ENCODE measurements at regions not wholly inside any gene's neighbourhood (a gene's known extent, or its start where the extent isn't known, plus 50 kb on each side); places are given as distances from the start of the nearest gene placed in this dataset.

GRCh38 chr15:39426552-39427532, 154.0 kb upstream of the THBS1 start:
- DNase-seq (ENCODE audit: low read depth in 3 of 3, low spot score in 2 of 3): no peak

DNA sequence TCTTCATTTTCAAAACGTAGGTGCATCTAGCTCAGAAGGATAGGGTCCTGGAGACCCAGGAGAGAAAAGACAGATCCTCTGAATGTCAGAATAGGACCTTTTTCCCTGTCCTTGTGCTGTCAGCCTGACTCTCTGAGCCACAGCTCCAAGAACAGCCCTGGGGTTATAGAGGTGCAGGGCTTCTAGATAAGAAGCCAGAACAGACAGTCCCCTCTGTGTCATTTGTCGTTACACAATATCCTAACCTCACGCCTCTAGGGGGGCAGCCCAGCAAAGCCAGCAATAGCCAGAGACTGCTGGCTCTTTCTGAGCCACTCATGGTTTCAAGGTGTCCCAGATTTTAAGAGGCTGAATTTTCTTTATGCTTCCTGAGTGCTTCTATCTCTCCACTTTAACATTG, 153.2 kb upstream of the THBS1 start:
- no peak for DNase-seq (ENCODE audit: low read depth in 3 of 3, low spot score in 2 of 3)

DNA sequence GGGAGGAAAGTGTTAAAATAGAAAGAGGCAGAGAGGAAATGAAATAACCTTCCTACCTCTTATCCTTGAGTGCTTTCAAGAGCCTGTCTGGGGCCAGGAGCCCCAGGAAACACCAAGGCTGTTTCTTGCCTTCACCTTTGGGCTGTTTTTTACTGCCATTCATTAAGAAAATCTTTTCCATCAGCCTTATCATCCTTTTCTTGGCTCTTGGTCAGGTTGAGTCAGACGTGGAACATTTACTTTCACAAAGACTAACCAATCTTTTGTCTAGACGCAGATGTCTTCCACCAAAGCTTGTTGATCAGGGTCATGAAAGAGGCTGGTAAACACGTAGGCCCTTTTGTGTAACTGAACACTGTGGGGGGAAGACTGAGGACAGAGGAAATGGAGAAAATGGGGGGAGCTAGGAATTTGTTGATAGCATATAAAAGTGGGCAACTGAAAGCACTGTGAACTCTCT, 151.0 kb upstream of the THBS1 start:
- DNase-seq (ENCODE audit: low read depth in 3 of 3, low spot score in 2 of 3): no peak

DNA sequence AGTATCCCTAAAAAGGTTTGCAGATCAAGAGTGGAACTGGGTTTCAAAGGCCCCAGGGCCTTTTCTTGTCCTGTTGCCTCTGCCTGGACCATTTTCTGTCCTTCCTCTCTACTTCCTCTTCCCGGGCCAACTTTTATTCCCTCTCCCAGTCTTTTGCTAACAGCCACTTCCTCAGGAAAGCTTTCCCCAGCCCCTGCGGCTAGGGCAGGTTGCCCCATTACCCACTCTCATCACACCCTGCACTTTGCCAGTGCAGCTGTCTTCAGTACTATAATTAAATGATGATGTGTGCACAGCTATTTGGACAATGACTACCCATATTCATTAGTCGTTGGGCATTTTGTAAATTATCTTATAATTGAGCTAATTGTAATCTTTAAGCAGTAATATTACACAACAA, 150.5 kb upstream of the THBS1 start:
- DNase-seq (ENCODE audit: low read depth in 3 of 3, low spot score in 2 of 3): no peak

- no peak for DNase-seq (ENCODE audit: low read depth in 3 of 3, low spot score in 2 of 3)
Measured at GRCh38 chr15:39431376-39431775, 149.5 kb upstream of the THBS1 start.

DNA sequence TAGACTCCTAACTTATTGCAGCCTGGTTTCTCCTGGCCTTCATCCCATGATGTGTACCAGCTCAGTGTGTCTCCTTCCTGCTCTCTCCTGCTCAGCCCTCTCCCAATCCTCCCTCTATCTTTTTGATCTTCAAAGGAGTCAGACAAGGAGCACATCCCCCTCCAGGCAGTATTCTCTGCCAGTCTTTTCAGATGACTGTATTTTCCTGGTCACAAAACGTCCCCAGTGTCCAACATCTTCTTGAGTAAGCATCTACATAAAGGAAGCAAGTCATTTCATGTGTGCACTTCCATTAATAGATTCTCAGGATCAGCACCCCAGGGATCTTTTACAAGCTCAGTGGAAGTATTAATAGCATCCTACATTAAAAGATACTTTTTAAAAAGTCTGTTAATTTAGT, 148.9 kb upstream of the THBS1 start:
- no peak for DNase-seq (ENCODE audit: low read depth in 3 of 3, low spot score in 2 of 3)

DNA sequence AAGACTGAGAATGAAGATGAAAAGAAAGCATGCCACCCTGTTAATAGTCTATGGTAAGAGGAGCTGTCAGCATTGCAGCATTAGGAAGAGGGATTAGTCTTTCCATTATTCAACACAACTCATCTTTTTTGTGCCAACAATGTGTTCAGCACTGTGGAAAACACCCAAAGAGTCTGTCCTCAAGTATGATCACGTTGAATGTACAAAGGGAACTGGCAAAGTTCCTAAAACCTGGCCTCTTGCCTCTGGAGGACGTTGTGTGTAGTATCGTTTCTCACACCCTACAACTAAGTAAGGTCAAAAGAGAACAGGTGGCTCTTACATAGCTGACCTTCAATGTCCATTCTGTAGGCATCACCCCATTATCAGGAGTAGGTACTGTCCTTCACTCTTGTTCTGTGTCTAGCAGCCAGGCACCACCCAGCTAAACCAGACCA, 147.9 kb upstream of the THBS1 start:
- DNase-seq (ENCODE audit: low read depth in 3 of 3, low spot score in 2 of 3): no peak

- no peak for DNase-seq (ENCODE audit: low read depth in 3 of 3, low spot score in 2 of 3)
Measured at GRCh38 chr15:39433376-39433775, 147.5 kb upstream of the THBS1 start.

GRCh38 chr15:39434163-39434562, 146.7 kb upstream of the THBS1 start:
- peak in 1 of 3 donors; percentile 54 for DNase-seq (ENCODE audit: low read depth in 3 of 3, low spot score in 2 of 3)

- DNase-seq (ENCODE audit: low read depth in 3 of 3, low spot score in 2 of 3): peak; percentile 58 to 72 (median 70)
Measured at GRCh38 chr15:39434751-39435238, 146.1 kb upstream of the THBS1 start.

- no peak for DNase-seq (ENCODE audit: low read depth in 3 of 3, low spot score in 2 of 3)
Measured at GRCh38 chr15:39435244-39435643, 145.6 kb upstream of the THBS1 start.

DNA sequence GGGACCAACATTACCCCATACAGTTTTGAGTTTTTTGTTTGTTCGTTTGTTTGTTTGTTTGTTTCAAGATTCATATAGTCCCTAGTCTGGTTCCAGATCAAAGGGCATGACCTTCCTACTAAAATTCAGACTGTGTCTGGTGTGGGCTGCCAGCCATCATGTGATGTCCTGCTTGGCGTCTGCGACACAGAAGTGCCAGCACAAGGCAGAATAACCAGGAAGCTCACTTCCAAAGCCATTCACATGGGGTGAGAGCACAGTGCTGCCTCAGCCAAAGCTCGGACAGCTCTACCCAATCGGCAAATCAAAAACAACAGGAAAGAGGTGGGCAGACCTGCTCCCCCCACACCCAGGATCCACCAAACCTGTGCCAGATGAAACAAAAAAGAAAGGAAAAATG, 142.6 kb upstream of the THBS1 start:
- no peak for DNase-seq (ENCODE audit: low read depth in 3 of 3, low spot score in 2 of 3)

DNA sequence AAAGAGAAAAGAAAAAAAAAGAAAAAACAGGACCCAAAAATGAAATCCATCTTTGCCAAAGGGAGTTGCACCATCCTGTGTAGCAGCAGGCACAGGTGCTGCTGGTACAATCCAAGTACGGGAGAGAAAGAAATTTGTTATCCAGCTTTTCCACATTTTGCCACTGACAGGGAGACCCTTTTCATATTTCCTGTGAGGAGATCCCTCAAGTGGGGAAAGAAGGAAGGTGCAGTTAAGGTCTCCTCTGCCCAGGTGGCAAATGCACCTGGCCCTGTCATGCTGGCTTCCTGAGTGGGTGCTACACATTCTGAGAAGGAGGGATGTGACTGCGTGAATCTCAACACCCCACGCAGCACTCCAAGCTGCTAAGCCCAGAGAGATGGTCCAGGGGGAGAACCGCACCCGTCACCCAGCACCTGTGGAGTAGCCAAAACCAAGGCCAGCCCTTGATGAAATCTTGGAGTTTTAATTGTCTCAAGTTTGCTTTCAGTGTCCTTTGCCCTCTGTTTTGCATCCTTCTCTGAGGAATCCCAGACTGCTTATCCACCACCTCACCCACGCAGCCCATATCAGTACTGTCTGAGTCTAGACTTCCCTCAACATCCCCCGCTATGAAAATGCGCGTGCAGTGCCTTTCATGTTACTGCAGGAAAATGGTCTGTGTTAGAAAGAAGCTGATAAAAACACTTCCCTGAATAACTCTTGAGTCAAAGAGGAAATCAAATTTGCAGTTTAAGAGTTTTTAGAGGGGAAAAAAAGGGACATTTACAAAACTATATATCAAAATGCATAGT, 141.9 kb upstream of the THBS1 start:
- DNase-seq (ENCODE audit: low read depth in 3 of 3, low spot score in 2 of 3): no peak

DNA sequence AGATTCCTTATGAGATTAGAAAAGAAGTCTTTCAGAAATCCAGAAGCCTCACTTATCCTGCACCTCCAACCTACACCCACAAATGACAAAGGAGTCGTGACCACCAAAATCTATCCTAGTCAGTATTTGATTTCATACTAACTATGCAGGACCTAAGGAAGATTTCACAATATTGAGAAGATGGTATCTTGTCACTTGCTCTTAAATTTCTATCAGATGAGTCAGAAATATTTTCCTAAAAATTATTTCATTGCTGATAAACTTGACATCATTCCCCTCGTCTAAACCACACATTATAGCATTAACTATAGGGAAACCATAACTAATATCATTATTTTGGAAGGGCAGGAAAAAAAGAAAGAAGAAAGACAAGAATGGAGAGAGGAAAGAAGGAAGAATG, 138.0 kb upstream of the THBS1 start:
- DNase-seq (ENCODE audit: low read depth in 3 of 3, low spot score in 2 of 3): no peak

DNA sequence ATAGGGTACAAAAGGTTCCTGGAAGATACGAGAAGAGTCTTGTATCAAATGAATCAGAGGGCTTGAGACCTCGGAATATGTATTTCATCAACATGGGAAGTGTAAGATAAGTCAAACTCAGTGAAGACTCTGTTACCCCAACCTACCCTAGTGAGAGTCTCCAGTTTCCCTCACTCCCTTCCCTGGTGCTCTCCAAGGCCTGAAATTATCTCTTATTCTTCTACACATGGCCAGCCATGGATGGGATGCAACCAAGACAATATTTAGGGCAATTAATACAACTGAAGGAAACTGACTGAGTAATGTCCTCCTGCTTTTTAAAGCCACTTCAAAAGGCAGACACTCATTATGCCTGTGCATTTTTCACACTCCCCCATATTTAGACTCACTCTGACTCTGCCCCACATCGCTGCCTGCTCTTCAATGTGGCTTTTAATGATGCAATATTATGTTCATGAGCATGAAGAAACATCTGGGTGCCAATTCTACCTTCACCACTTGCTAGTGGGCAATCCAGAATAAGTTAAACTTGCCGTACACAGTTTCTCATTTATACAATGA, 137.1 kb upstream of the THBS1 start:
- no peak for DNase-seq (ENCODE audit: low read depth in 3 of 3, low spot score in 2 of 3)

DNA sequence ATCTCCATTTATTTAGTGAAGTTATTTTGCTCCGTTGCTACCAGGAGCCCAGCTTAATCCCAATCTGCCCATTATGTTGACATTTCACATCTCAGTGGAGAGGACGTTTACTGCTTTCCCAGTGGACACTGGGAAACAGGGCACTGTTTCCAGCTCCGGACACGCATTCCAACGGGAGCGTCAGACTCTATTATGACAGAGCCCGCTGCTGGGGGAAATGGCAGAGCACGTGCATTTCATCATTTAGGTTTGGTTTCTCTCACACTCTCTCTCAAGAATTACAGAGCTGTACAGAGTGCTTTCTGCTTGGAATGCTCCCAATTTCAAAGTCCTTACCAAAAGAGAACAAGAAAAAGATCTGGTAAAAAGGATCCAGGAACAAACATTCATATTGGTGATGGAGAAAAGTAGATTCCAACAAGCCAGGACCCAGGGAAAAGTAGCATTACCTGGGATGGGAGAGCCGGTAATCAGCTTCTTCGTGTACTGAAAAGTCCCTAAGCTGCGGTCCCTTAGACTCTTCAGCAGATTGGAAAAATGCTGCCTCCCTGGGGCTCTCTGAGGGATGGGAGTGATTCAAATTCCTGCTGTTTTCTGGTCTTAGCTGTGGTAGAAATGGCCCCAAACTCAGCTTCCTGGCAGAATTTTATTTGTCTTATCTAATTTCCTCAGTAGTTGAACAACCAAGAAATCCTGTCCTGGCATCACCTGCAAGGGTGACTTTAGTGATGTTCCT, 136.0 kb upstream of the THBS1 start:
- no peak for DNase-seq (ENCODE audit: low read depth in 3 of 3, low spot score in 2 of 3)

DNA sequence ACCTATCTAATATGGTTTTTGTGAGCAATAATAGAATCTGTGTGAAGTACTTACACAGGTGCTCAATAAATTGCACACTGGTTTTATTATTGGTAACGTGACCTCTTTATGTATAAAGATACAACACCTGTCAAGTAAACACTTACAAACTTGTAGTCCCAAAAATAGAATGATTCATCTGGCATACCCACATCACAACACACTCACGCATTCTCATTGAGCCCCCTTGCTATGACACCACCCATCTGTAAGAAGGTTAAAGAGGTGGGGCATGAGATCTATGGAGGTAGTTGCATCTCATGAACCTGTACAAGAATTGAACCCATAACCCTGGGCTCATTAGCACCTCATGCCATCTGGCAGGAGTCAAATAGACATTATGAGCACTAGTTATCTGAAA, 134.9 kb upstream of the THBS1 start:
- DNase-seq (ENCODE audit: low read depth in 3 of 3, low spot score in 2 of 3): no peak

DNA sequence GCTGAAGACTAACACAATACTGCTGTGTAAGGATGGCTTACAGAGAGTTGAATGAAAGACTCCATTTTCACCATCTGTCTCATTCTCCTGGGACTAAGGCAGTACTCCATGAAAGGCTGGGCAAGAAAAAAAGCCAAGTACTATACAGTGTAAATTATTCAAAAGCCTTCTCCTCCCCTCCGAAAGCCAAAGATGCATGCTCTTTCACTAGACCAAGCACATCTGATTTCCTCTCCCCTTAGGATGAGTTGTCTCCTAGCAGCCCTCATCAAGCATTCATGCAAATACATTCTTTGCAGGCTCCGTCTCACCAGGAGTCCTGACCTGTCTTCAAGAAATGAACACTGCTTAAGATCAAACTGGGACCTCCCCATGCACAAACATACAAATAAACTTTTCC, 133.5 kb upstream of the THBS1 start:
- no peak for DNase-seq (ENCODE audit: low read depth in 3 of 3, low spot score in 2 of 3)

GRCh38 chr15:39447881-39448280, 133.0 kb upstream of the THBS1 start:
- no peak for DNase-seq (ENCODE audit: low read depth in 3 of 3, low spot score in 2 of 3)

DNA sequence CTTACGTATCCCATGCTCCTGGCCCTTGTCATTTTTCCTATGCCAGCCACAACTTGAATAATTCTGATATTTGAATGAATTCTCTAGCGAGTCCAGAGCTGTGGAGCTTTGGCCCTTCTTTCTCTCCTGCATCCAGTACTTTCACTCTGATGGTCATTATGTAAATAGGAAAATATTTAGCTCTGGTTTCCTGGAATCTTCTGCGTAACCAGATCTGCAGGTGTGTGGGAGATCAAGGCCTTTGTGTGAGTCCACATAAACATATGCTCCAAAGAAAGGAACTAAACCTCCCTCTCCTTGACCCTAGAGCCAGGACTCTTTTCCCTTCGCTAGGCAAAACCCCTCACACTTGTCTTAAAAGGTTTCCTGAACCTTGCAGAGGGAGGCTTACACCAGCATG, 132.5 kb upstream of the THBS1 start:
- DNase-seq (ENCODE audit: low read depth in 3 of 3, low spot score in 2 of 3): no peak
